Transverse colon (tissue), 4 donors: ENCODE measurements at regions not wholly inside any gene's neighbourhood (a gene's known extent, or its start where the extent isn't known, plus 50 kb on each side); places are given as distances from the start of the nearest gene placed in this dataset.

ENCODE experiments used
- DNase-seq: peaks from one replicate; pipeline ENCODE4 v3.0.0-alpha.2; 2019
- H3K27ac ChIP-seq, 4 donors: fragments of 200-600 bp; sonication (generic); 2 replicates each; pipeline ENCODE4 v1.5.1; 2016 to 2018; ENCODE audit warnings: inconsistent platforms in 4 of 4
- H3K27me3 ChIP-seq: fragments of 200-600 bp; sonication (generic); 2 replicates; pipeline ENCODE4 v1.5.1; 2017; ENCODE audit warnings: inconsistent platforms
- H3K36me3 ChIP-seq, 4 donors: fragments of 200-600 bp; sonication (generic); 2 replicates each; pipeline ENCODE4 v1.5.1; 2017 to 2019; ENCODE audit warnings: inconsistent platforms in 4 of 4
- H3K4me1 ChIP-seq, 4 donors: fragments of 200-600 bp; sonication (generic); 2 replicates each; pipeline ENCODE4 v1.5.1; 2017 to 2020; ENCODE audit warnings: inconsistent platforms in 4 of 4
- H3K4me3 ChIP-seq, 4 donors: fragments of 200-600 bp; sonication (generic); 1 replicate in 1 of 4; 2 replicates in 3 of 4; pipeline versions ENCODE4 v1.5.1 to v1.6.1; 2017 to 2019; ENCODE audit warnings: inconsistent platforms in 4 of 4
- H3K9me3 ChIP-seq, 2 donors: fragments of 200-600 bp; sonication (generic); 2 replicates each; pipeline ENCODE4 v1.5.1; 2017 to 2019; ENCODE audit warnings: inconsistent platforms in 2 of 2
- CTCF ChIP-seq, 5 experiments: fragments of 200-600 bp in 3 of 5; fragments of 450-650 bp in 2 of 5; sonication (generic) in 3 of 5; IDR thresholded peaks; 1 replicate in 2 of 5; 2 replicates in 3 of 5; pipeline ENCODE4 v1.5.1; 2016 to 2017; ENCODE audit warnings: antibody characterized with exemption in 5 of 5, inconsistent platforms in 3 of 5, mild to moderate bottlenecking in 2 of 5, moderate library complexity in 1 of 5
- EP300 ChIP-seq: sonication (generic); formaldehyde crosslinking; IDR thresholded peaks from one replicate; pipeline ENCODE4 v1.6.1; 2017; ENCODE audit warnings: antibody characterized with exemption, low read depth
- POLR2A ChIP-seq: fragments of 450-650 bp; IDR thresholded peaks from one replicate; pipeline ENCODE4 v1.6.1; 2016; ENCODE audit warnings: antibody characterized with exemption, mild to moderate bottlenecking, moderate library complexity
- POLR2AphosphoS5 ChIP-seq, 3 donors: sonication (generic); formaldehyde crosslinking; IDR thresholded peaks; one replicate each; pipeline ENCODE4 v1.6.1; 2016; ENCODE audit warnings: antibody characterized with exemption in 3 of 3
- WGBS, 2 donors: methylation state at CpG; one replicate each; pipeline ENCODE4 v1.1.5; 2018; ENCODE audit warnings: low coverage in 1 of 2; 5-methylcytosine and 5-hydroxymethylcytosine counted together
- in situ Hi-C, 4 donors: fragments of 200-750 bp; cut with MboI; loops; one replicate each; pipeline versions ENCODE4 v1.15.0 to v1.15.1; 2017; ENCODE audit warnings: low sequenced_read_pairs in 3 of 4, low pct_ligation_motif_present in 1 of 4, low pct_unique_long_range_greater_than_20kb in 1 of 4
- intact Hi-C: fragments of 100-400 bp; cut with DNase I; formaldehyde crosslinking; loops from one replicate; pipeline ENCODE4 v1.15.1; 2023; ENCODE audit warnings: low total_unique reads

GRCh38 chr20:48165401-48165685 is 380.1 kb upstream of the SULF2 start:
- intact Hi-C loops: no loop called here
- no peaks in the 10 kb centered on the region for H3K36me3 ChIP-seq
- TF ChIP-seq POLR2AphosphoS5 (IDR thresholded peaks at IDR 0.05): no peak
- no peak for TF ChIP-seq CTCF (IDR thresholded peaks at IDR 0.05)
- TF ChIP-seq POLR2A: no peak
- no peak for TF ChIP-seq EP300
- in situ Hi-C loops: no loop called here
- peaks cover 5% of the 10 kb centered on the region for H3K27me3 ChIP-seq
- H3K27ac ChIP-seq: no peak overlapping the region
- DNase-seq: no peak
- peaks cover 0 to 3% (median 0%) of the 10 kb centered on the region in 4 donors for H3K4me1 ChIP-seq
- no peaks in the 10 kb centered on the region for H3K9me3 ChIP-seq
- WGBS, 2 donors: 57 to 88% methylated on average over 1 to 9 of the region's 9 CpGs
- no peak overlapping the region for H3K4me3 ChIP-seq

- Histone ChIP-seq H3K4me1 (peaks cover 0 to 3% (median 0%) of the 10 kb centered on the region in 4 donors), H3K4me3 (no peak overlapping the region), H3K27ac (no peak overlapping the region), H3K27me3 (no peaks in the 10 kb centered on the region), H3K9me3 (no peaks in the 10 kb centered on the region), H3K36me3 (no peaks in the 10 kb centered on the region)
- intact Hi-C loops (no loop called here), in situ Hi-C loops (no loop called here)
- TF ChIP-seq POLR2AphosphoS5 (IDR thresholded peaks at IDR 0.05) (no peak), CTCF (IDR thresholded peaks at IDR 0.05) (no peak), POLR2A (no peak), EP300 (no peak)
- WGBS, 2 donors: 77% methylated on average over 5 to 17 of the region's 17 CpGs
- no peak for DNase-seq
Observed at GRCh38 chr20:48164566-48165400, 379.5 kb upstream of the SULF2 start.

- TF ChIP-seq EP300: no peak
- TF ChIP-seq CTCF (IDR thresholded peaks at IDR 0.05): no peak
- TF ChIP-seq POLR2AphosphoS5 (IDR thresholded peaks at IDR 0.05): no peak
- TF ChIP-seq POLR2A: no peak
- Histone ChIP-seq H3K4me1 (no peaks in the 10 kb centered on the region), H3K9me3 (no peaks in the 10 kb centered on the region), H3K27me3 (no peaks in the 10 kb centered on the region), H3K36me3 (no peaks in the 10 kb centered on the region), H3K27ac (no peak overlapping the region), H3K4me3 (no peak overlapping the region)
- DNase-seq: no peak
- intact Hi-C loops: no loop called here
- in situ Hi-C loops: no loop called here
- 72 to 74% methylated on average over 7 of the region's 7 CpGs for WGBS, 2 donors
Observed at GRCh38 chr20:48164034-48164433, 378.8 kb upstream of the SULF2 start.

GRCh38 chr20:48163505-48163904 is 378.2 kb upstream of the SULF2 start:
- Histone ChIP-seq H3K27ac (no peak overlapping the region), H3K4me1 (no peaks in the 10 kb centered on the region), H3K36me3 (no peaks in the 10 kb centered on the region), H3K4me3 (no peak overlapping the region), H3K9me3 (no peaks in the 10 kb centered on the region), H3K27me3 (no peaks in the 10 kb centered on the region)
- 39% methylated on average over 7 of the region's 7 CpGs; no CpG with 5 or more reads in 1 of the 2 donors for WGBS, 2 donors
- in situ Hi-C loops (no loop called here), intact Hi-C loops (loop anchor here (1.0 kb wide), 1 partner anchor 30 kb away; no protein-coding TSS in a partner anchor)
- DNase-seq: no peak
- TF ChIP-seq POLR2A (no peak), EP300 (no peak), CTCF (IDR thresholded peaks at IDR 0.05) (no peak), POLR2AphosphoS5 (IDR thresholded peaks at IDR 0.05) (no peak)
